ENCODE measurements at regions not wholly inside any gene's neighbourhood (a gene's known extent, or its start where the extent isn't known, plus 50 kb on each side); places are given as distances from the start of the nearest gene placed in this dataset.

GRCh38 chr11:28521075-28521474 lies 412.9 kb downstream of the METTL15 start:
- TF ChIP-seq CTCF (IDR thresholded peaks at IDR 0.05) (no peak), POLR2AphosphoS5 (IDR thresholded peaks at IDR 0.05; ENCODE audit: low read depth, low read length) (no peak), SIN3A (IDR thresholded peaks at IDR 0.05; ENCODE audit: borderline replicate concordance, insufficient read depth, low read depth, low read length) (no peak), REST (IDR thresholded peaks at IDR 0.05; ENCODE audit: insufficient read depth in 1 of 2, low read depth in 2 of 2, low read length in 1 of 2) (no peak)
